ENCODE measurements at regions not wholly inside any gene's neighbourhood (a gene's known extent, or its start where the extent isn't known, plus 50 kb on each side); places are given as distances from the start of the nearest gene placed in this dataset.
"Not testable (repeated sequence)": the region's sequence is repeated elsewhere in the genome, so short reads cannot be mapped to it uniquely, and the experiment has no call there.

DNA sequence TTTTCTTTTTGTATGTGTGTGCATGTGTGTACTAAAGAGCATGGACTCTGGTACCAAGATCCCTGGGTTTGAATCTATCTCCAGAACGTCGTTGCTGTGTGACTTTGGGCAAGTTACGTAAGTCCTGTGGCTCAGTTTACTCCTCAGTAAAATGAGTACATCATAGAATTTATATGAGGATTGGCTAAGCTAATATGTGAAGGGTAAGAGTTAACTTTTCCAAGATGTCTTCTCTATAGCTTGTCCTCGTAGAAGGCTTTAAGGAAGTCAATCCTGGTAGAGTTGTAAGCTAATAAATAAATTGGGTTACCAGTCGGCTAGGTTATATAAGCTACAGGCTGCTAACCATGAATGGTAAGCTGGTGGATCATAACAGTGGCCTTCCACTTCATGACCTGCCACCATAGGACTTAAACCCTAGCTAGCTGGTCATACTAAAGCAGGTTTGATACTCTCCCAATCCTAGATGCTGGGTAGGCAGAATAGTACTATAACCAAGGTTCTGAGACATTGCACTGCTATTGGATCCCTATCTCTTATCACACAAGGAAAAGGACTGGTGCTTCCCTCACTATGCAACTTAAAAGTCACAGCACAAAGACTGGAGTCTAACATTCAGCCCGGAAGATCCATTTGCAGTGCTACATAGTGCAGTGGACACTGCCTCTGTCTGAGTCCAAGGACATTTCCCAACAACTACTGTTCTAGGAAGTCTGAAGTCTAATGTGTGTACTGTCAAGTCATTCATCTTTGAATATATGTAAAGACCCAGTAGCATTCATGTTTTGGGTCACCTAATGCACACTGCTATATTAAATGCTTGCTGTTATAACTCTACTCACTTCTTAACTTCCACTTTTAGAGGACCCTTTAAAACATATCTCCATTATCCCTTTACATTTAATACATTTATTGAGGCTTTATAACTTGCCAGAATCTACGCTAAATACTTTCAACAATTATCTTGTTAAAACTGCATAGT is 156.2 kb downstream of the CRPPA start:
- no peaks in the 10 kb centered on the region for H3K79me2 ChIP-seq (ENCODE audit: control insufficient read depth, low read length)
- no peaks in the 10 kb centered on the region for H3F3A ChIP-seq (ENCODE audit: control insufficient read depth, insufficient read depth)
- TF ChIP-seq, protein P1, sequence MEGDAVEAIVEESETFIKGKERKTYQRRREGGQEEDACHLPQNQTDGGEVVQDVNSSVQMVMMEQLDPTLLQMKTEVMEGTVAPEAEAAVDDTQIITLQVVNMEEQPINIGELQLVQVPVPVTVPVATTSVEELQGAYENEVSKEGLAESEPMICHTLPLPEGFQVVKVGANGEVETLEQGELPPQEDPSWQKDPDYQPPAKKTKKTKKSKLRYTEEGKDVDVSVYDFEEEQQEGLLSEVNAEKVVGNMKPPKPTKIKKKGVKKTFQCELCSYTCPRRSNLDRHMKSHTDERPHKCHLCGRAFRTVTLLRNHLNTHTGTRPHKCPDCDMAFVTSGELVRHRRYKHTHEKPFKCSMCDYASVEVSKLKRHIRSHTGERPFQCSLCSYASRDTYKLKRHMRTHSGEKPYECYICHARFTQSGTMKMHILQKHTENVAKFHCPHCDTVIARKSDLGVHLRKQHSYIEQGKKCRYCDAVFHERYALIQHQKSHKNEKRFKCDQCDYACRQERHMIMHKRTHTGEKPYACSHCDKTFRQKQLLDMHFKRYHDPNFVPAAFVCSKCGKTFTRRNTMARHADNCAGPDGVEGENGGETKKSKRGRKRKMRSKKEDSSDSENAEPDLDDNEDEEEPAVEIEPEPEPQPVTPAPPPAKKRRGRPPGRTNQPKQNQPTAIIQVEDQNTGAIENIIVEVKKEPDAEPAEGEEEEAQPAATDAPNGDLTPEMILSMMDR (IDR thresholded peaks at IDR 0.05; ENCODE audit: low read depth, low read length, poor library complexity, severe bottlenecking), result no peak
- TF ChIP-seq EZH2phosphoT487 (IDR thresholded peaks at IDR 0.05; ENCODE audit: borderline replicate concordance, low read length), result no peak
- no peaks in the 10 kb centered on the region for H4K20me1 ChIP-seq (ENCODE audit: control insufficient read depth, insufficient read depth, low read depth, low read length)
- H3K27ac ChIP-seq (ENCODE audit: low read depth, low read length), result no peak overlapping the region
- no peaks in the 10 kb centered on the region for H3K27me3 ChIP-seq (ENCODE audit: control insufficient read depth, low read length)
- H3K9me3 ChIP-seq (ENCODE audit: control insufficient read depth, insufficient read depth, low read length), result no peaks in the 10 kb centered on the region
- H3K9me2 ChIP-seq (replicated peaks; ENCODE audit: control insufficient read depth, low read length), result no peaks in the 10 kb centered on the region
- H3K36me3 ChIP-seq (ENCODE audit: control insufficient read depth, low read length), result no peaks in the 10 kb centered on the region
- H3K4me1 ChIP-seq (ENCODE audit: control insufficient read depth, low read length), result no peaks in the 10 kb centered on the region
- H3K4me2 ChIP-seq (ENCODE audit: low read length), result no peak overlapping the region
- H3K4me3 ChIP-seq (ENCODE audit: low read length), result no peak overlapping the region

DNA sequence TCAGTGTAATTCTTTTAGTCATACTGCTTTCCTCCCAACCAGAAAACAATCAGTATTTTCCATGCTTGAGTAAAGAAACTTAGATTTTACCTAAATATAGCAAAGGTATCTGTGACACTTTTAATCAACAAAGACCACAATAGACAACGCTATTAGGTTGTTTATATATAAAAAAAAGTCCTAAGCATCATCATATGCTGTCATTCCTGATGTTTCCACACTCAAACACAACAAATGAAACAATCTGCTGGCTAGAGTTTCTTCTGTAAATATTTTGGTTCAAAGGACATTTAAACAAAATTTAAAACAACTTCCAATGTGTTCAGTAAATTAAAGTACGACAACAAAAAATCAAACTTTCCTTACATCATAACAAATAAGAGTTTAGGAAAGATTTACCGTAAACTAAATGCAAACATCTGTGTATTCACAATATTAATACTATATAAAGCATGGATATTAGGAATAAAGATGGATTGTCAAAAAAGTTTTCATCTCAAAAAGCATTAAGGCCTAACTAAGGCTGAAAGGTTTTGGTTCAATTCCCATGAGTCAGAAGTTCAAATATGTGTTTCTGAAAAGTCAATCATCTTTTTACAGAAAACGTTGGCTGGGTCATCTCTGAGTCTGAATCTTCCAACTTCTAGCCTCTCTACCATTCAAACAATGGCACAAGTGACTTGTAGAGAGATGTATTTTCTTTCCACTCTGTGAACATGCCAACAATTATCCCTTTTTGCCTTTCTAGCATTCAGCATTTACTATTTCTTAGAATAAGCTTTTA is 157.1 kb downstream of the CRPPA start:
- Histone ChIP-seq H3K9me3 (ENCODE audit: control insufficient read depth, insufficient read depth, low read length) (no peaks in the 10 kb centered on the region), H4K20me1 (ENCODE audit: control insufficient read depth, insufficient read depth, low read depth, low read length) (no peaks in the 10 kb centered on the region), H3K9me2 (replicated peaks; ENCODE audit: control insufficient read depth, low read length) (no peaks in the 10 kb centered on the region), H3K27ac (ENCODE audit: low read depth, low read length) (no peak overlapping the region), H3K4me2 (ENCODE audit: low read length) (no peak overlapping the region), H3F3A (ENCODE audit: control insufficient read depth, insufficient read depth) (no peaks in the 10 kb centered on the region), H3K27me3 (ENCODE audit: control insufficient read depth, low read length) (no peaks in the 10 kb centered on the region), H3K4me3 (ENCODE audit: low read length) (no peak overlapping the region), H3K36me3 (ENCODE audit: control insufficient read depth, low read length) (no peaks in the 10 kb centered on the region), H3K79me2 (ENCODE audit: control insufficient read depth, low read length) (no peaks in the 10 kb centered on the region), H3K4me1 (ENCODE audit: control insufficient read depth, low read length) (no peaks in the 10 kb centered on the region)
- no peak for TF ChIP-seq EZH2phosphoT487 (IDR thresholded peaks at IDR 0.05; ENCODE audit: borderline replicate concordance, low read length)
- TF ChIP-seq, protein P1 (IDR thresholded peaks at IDR 0.05; ENCODE audit: low read depth, low read length, poor library complexity, severe bottlenecking), result no peak

DNA sequence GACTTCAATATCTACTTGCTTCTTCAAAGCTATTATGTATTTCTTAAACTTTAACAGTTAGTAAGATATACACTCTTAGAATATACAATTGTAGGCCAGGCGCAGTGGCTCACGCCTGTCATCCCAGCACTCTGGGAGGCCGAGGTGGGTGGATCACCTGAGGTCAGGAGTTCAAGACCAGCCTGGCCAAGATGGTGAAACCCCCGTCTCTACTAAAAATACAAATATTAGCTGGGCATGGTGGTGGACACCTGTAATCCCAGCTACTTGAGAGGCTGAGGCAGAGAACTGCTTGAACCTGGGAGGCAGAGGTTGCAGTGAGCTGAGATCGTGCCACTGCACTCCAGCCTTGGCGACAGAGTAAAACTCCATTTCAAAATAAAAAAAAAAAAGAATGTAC is 158.0 kb downstream of the CRPPA start:
- H4K20me1 ChIP-seq (ENCODE audit: control insufficient read depth, insufficient read depth, low read depth, low read length), result not testable (repeated sequence)

DNA sequence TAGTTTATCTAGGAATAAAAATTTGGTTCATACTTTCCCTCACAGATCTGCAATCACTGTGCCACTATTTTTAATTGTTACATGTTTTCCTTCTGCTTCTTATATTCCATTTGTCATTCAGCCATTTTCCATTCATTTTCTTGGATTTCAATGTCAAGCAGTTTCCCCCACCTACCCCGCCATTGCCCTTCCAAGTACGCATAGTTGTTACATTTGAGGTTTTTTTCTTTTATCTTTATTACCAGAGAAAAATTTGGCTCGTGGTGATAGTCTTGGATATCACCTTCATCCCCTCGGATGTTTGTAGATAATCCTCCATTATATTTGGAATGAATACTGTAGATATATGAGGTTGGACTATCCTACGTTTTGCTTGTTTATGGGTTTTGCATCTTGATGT is 159.7 kb downstream of the CRPPA start:
- no peaks in the 10 kb centered on the region for H3F3A ChIP-seq (ENCODE audit: control insufficient read depth, insufficient read depth)
- no peak overlapping the region for H3K4me3 ChIP-seq (ENCODE audit: low read length)
- H3K9me3 ChIP-seq (ENCODE audit: control insufficient read depth, insufficient read depth, low read length), result no peaks in the 10 kb centered on the region
- H3K36me3 ChIP-seq (ENCODE audit: control insufficient read depth, low read length), result no peaks in the 10 kb centered on the region
- TF ChIP-seq EZH2phosphoT487 (IDR thresholded peaks at IDR 0.05; ENCODE audit: borderline replicate concordance, low read length), result no peak
- TF ChIP-seq, protein P1 (IDR thresholded peaks at IDR 0.05; ENCODE audit: low read depth, low read length, poor library complexity, severe bottlenecking), result no peak
- no peaks in the 10 kb centered on the region for H3K27me3 ChIP-seq (ENCODE audit: control insufficient read depth, low read length)
- no peaks in the 10 kb centered on the region for H4K20me1 ChIP-seq (ENCODE audit: control insufficient read depth, insufficient read depth, low read depth, low read length)
- H3K79me2 ChIP-seq (ENCODE audit: control insufficient read depth, low read length), result no peaks in the 10 kb centered on the region
- H3K4me2 ChIP-seq (ENCODE audit: low read length), result no peak overlapping the region
- H3K4me1 ChIP-seq (ENCODE audit: control insufficient read depth, low read length), result no peaks in the 10 kb centered on the region
- H3K9me2 ChIP-seq (replicated peaks; ENCODE audit: control insufficient read depth, low read length), result no peaks in the 10 kb centered on the region
- H3K27ac ChIP-seq (ENCODE audit: low read depth, low read length), result no peak overlapping the region

More for the DNA sequence above, 158.0 kb downstream of the CRPPA start:
- H3F3A ChIP-seq (ENCODE audit: control insufficient read depth, insufficient read depth); H3K27ac ChIP-seq (ENCODE audit: low read depth, low read length); H3K9me3 ChIP-seq (ENCODE audit: control insufficient read depth, insufficient read depth, low read length); H3K36me3 ChIP-seq (ENCODE audit: control insufficient read depth, low read length); H3K4me1 ChIP-seq (ENCODE audit: control insufficient read depth, low read length); H3K4me2 ChIP-seq (ENCODE audit: low read length); H3K4me3 ChIP-seq (ENCODE audit: low read length); H3K27me3 ChIP-seq (ENCODE audit: control insufficient read depth, low read length); H3K9me2 ChIP-seq (replicated peaks; ENCODE audit: control insufficient read depth, low read length); H3K79me2 ChIP-seq (ENCODE audit: control insufficient read depth, low read length): not testable (repeated sequence)

Measured in DOHH2 (cell line).